ENCODE measurements at regions not wholly inside any gene's neighbourhood (a gene's known extent, or its start where the extent isn't known, plus 50 kb on each side); places are given as distances from the start of the nearest gene placed in this dataset.

DNA sequence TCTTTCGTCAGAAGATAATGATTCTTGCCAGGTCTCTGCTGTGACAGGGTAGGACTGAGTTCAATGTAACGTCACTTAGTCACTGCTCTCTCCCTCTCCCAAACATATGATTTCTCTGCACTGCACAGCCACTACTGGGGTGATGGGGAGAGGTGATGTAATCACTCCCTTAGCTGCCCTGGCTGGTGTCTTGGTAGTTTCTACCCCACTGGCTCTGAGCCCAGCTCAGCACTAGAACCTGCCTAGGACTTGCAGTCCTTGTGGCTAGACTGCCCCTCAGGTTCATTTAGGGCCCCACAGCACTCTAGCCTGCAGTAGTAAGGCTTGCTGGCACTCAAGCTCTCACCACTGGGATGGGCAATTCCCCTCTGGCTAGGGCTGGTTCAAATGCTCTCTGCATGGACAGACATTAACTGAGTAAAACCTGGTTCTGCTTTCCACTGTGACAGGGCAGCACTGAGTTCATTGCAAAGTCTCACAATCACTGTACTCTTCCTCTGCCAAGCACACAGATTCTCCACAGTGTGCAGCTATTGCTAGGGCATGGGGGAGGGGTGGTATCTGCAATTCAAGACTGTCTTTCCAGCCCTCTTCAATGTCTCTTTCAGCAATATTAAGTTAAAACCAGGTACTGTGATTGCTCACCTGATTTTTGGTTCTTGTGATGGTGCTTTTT is 571.4 kb upstream of the FAT3 start:
- Histone ChIP-seq H3K27ac (ENCODE audit: poor library complexity, severe bottlenecking) (no peak overlapping the region), H3K36me3 (ENCODE audit: low read depth) (no peaks in the 10 kb centered on the region), H3K27me3 (ENCODE audit: insufficient read depth, poor library complexity, severe bottlenecking) (no peaks in the 10 kb centered on the region), H3K9me3 (ENCODE audit: severe bottlenecking) (no peaks in the 10 kb centered on the region), H3K4me3 (ENCODE audit: severe bottlenecking) (no peak overlapping the region), H3K4me1 (ENCODE audit: insufficient read depth, poor library complexity, severe bottlenecking) (no peaks in the 10 kb centered on the region)
- no peak for ATAC-seq (ENCODE audit: low read depth)
- TF ChIP-seq CTCF (IDR thresholded peaks at IDR 0.05; ENCODE audit: poor library complexity, severe bottlenecking) = no peak
- no peak for DNase-seq (ENCODE audit: low spot score)

- Histone ChIP-seq H3K4me1 (ENCODE audit: insufficient read depth, poor library complexity, severe bottlenecking) (no peaks in the 10 kb centered on the region), H3K9me3 (ENCODE audit: severe bottlenecking) (no peaks in the 10 kb centered on the region), H3K36me3 (ENCODE audit: low read depth) (no peaks in the 10 kb centered on the region), H3K4me3 (ENCODE audit: severe bottlenecking) (no peak overlapping the region), H3K27me3 (ENCODE audit: insufficient read depth, poor library complexity, severe bottlenecking) (no peaks in the 10 kb centered on the region), H3K27ac (ENCODE audit: poor library complexity, severe bottlenecking) (no peak overlapping the region)
- TF ChIP-seq CTCF (IDR thresholded peaks at IDR 0.05; ENCODE audit: poor library complexity, severe bottlenecking) = no peak
- DNase-seq (ENCODE audit: low spot score) (no peak), ATAC-seq (ENCODE audit: low read depth) (no peak)
Observed at GRCh38 chr11:91650802-91651201, 573.8 kb upstream of the FAT3 start.

GRCh38 chr11:91641153-91641552 is 583.5 kb upstream of the FAT3 start:
- DNase-seq (ENCODE audit: low spot score) (no peak), ATAC-seq (ENCODE audit: low read depth) (no peak)
- Histone ChIP-seq H3K9me3 (ENCODE audit: severe bottlenecking) (no peaks in the 10 kb centered on the region), H3K4me1 (ENCODE audit: insufficient read depth, poor library complexity, severe bottlenecking) (no peaks in the 10 kb centered on the region), H3K27me3 (ENCODE audit: insufficient read depth, poor library complexity, severe bottlenecking) (no peaks in the 10 kb centered on the region), H3K4me3 (ENCODE audit: severe bottlenecking) (no peak overlapping the region), H3K27ac (ENCODE audit: poor library complexity, severe bottlenecking) (no peak overlapping the region), H3K36me3 (ENCODE audit: low read depth) (no peaks in the 10 kb centered on the region)
- TF ChIP-seq CTCF (IDR thresholded peaks at IDR 0.05; ENCODE audit: poor library complexity, severe bottlenecking) = no peak

DNA sequence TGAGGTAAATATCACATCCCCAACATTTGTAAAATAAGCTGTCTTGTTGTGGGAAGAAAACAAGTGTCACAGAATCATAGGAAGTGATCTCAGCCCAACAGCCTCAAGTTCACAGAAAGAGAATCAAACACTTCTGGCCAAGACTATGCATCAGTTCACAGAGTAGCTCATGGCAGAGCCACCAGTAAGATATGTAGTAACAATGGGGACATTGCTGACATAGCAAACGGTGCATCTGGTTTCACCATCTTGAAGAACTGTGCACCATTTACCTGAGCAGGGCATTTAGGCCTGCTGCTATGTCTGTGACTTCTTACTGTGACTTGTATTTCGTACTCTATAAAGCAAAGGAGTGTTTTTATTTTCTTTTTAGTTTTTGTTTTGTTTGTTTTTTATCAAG is 585.3 kb upstream of the FAT3 start:
- no peaks in the 10 kb centered on the region for H3K4me1 ChIP-seq (ENCODE audit: insufficient read depth, poor library complexity, severe bottlenecking)
- no peaks in the 10 kb centered on the region for H3K36me3 ChIP-seq (ENCODE audit: low read depth)
- H3K9me3 ChIP-seq (ENCODE audit: severe bottlenecking) = no peaks in the 10 kb centered on the region
- no peak overlapping the region for H3K4me3 ChIP-seq (ENCODE audit: severe bottlenecking)
- H3K27ac ChIP-seq (ENCODE audit: poor library complexity, severe bottlenecking) = no peak overlapping the region
- DNase-seq (ENCODE audit: low spot score) = no peak
- H3K27me3 ChIP-seq (ENCODE audit: insufficient read depth, poor library complexity, severe bottlenecking) = no peaks in the 10 kb centered on the region
- no peak for ATAC-seq (ENCODE audit: low read depth)
- no peak for TF ChIP-seq CTCF (IDR thresholded peaks at IDR 0.05; ENCODE audit: poor library complexity, severe bottlenecking)

GRCh38 chr11:91630916-91631673 is 593.5 kb upstream of the FAT3 start:
- no peak for TF ChIP-seq CTCF (IDR thresholded peaks at IDR 0.05; ENCODE audit: poor library complexity, severe bottlenecking)
- Histone ChIP-seq H3K4me3 (ENCODE audit: severe bottlenecking) (no peak overlapping the region), H3K4me1 (ENCODE audit: insufficient read depth, poor library complexity, severe bottlenecking) (no peaks in the 10 kb centered on the region), H3K36me3 (ENCODE audit: low read depth) (no peaks in the 10 kb centered on the region), H3K27ac (ENCODE audit: poor library complexity, severe bottlenecking) (no peak overlapping the region), H3K9me3 (ENCODE audit: severe bottlenecking) (no peaks in the 10 kb centered on the region), H3K27me3 (ENCODE audit: insufficient read depth, poor library complexity, severe bottlenecking) (no peaks in the 10 kb centered on the region)
- ATAC-seq (ENCODE audit: low read depth) = no peak
- DNase-seq (ENCODE audit: low spot score) = no peak
